Mesodermal cell (in vitro differentiated cells): ENCODE measurements at regions not wholly inside any gene's neighbourhood (a gene's known extent, or its start where the extent isn't known, plus 50 kb on each side); places are given as distances from the start of the nearest gene placed in this dataset.

Source experiments
- H3K27ac ChIP-seq: 2 replicates; pipeline ENCODE4 v1.7.0; 2013; ENCODE audit warnings: mild to moderate bottlenecking, low read depth, low read length, moderate library complexity; ENCODE audit not compliant: severe bottlenecking
- H3K36me3 ChIP-seq: 2 replicates; pipeline ENCODE4 v1.7.1; 2013; ENCODE audit warnings: mild to moderate bottlenecking, low read length, moderate library complexity; ENCODE audit not compliant: control insufficient read depth, insufficient read depth
- H3K4me1 ChIP-seq: one replicate; pipeline ENCODE4 v1.7.1; 2013; ENCODE audit warnings: mild to moderate bottlenecking, low read length; ENCODE audit not compliant: insufficient read depth, control insufficient read depth, poor library complexity, severe bottlenecking
- H3K4me3 ChIP-seq: 2 replicates; pipeline ENCODE4 v1.7.0; 2013; ENCODE audit warnings: low read length, control low read depth, mild to moderate bottlenecking; ENCODE audit not compliant: insufficient read depth, poor library complexity, severe bottlenecking; ENCODE audit errors: extremely low read depth
- H3K9me3 ChIP-seq: 2 replicates; pipeline ENCODE4 v1.7.1; 2013; ENCODE audit warnings: mild to moderate bottlenecking, low read length, moderate library complexity; ENCODE audit not compliant: control insufficient read depth
- WGBS, 2 experiments: methylation state at CpG; one replicate each; pipeline ENCODE4 v1.1.5; 2013; ENCODE audit warnings: missing lambda C conversion rate in 2 of 2; ENCODE audit not compliant: insufficient coverage in 2 of 2; 5-methylcytosine and 5-hydroxymethylcytosine counted together

GRCh38 chr11:107276077-107276476 lies 181.5 kb downstream of the CWF19L2 start:
- Histone ChIP-seq H3K4me3 (no peak overlapping the region), H3K27ac (no peak overlapping the region), H3K36me3 (no peaks in the 10 kb centered on the region), H3K4me1 (no peaks in the 10 kb centered on the region), H3K9me3 (no peaks in the 10 kb centered on the region)
- 91 to 100% methylated on average over 1 of the region's 2 CpGs for WGBS, 2 experiments

DNA sequence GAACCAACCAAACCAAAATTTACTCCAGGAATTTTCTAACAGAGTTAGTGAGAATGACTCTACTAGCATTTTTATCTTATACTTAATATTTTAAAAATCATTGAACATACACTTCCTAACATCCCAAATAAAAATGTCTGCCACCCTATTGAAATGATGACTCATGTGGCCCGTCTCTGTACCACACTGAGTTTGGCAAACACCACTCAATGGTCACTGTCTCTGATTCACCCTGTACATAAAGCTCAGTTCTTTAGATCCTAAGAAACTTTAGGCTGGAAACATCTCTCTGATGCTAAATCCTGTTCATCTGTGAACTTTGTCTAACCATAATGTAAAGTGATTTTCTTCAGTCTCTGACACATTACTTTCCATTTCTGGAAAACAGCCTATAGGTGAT lies 182.0 kb downstream of the CWF19L2 start:
- WGBS, 2 experiments: 63 to 91% methylated on average over 1 of the region's 1 CpG
- H3K36me3 ChIP-seq: no peaks in the 10 kb centered on the region
- H3K4me3 ChIP-seq: no peak overlapping the region
- no peaks in the 10 kb centered on the region for H3K4me1 ChIP-seq
- no peaks in the 10 kb centered on the region for H3K9me3 ChIP-seq
- H3K27ac ChIP-seq: no peak overlapping the region

GRCh38 chr11:107274138-107274537 lies 183.5 kb downstream of the CWF19L2 start:
- 92 to 93% methylated on average over 4 of the region's 4 CpGs for WGBS, 2 experiments
- Histone ChIP-seq H3K4me1 (no peaks in the 10 kb centered on the region), H3K9me3 (no peaks in the 10 kb centered on the region), H3K27ac (no peak overlapping the region), H3K4me3 (no peak overlapping the region), H3K36me3 (no peaks in the 10 kb centered on the region)

- no peak overlapping the region for H3K27ac ChIP-seq
- H3K9me3 ChIP-seq: no peaks in the 10 kb centered on the region
- no peaks in the 10 kb centered on the region for H3K36me3 ChIP-seq
- H3K4me1 ChIP-seq: no peaks in the 10 kb centered on the region
- WGBS, 2 experiments: 68% methylated on average over 3 of the region's 5 CpGs; no CpG with 5 or more reads in 1 of the 2 experiments
- H3K4me3 ChIP-seq: no peak overlapping the region
Measured at GRCh38 chr11:107272561-107272960, 185.1 kb downstream of the CWF19L2 start.

DNA sequence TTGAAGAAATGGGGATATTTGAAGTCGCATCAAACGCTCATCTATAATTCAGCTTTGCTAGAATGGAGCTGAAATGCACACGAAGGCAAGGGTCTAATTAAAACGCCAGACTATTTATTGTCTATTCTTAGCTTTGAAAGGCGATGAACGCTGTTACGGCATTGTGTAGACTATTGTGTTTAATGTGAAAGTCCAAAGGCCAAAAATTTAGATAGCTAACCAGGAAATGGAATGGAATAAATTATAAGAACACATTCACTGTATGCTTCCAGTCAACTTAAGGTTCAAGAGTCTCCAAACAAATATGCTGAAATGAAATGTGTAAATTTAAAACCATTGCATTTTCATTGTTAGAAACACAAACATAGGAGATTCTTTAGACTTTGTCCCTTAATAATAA lies 186.2 kb downstream of the CWF19L2 start:
- Histone ChIP-seq H3K9me3 (no peaks in the 10 kb centered on the region), H3K27ac (no peak overlapping the region), H3K36me3 (no peaks in the 10 kb centered on the region), H3K4me1 (no peaks in the 10 kb centered on the region), H3K4me3 (no peak overlapping the region)
- 95 to 97% methylated on average over 4 to 6 of the region's 7 CpGs for WGBS, 2 experiments

DNA sequence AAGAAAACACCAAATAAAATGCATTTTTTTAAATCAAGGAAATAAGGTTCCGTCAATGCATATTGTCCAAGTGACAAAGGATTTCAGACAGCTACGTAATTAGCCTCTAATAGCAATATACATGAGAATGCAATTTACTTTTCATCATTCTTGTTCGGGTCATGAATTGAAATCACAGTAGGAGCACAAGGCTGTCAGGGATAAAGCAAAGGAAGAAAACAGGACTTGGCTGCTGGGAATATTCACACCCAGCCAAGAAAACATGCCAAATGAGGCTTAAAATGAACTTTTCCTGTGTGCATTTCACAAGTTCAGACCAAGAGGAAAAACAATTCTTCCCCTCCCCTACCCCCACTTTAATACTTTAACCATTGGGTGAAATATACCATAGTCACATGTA lies 188.6 kb downstream of the CWF19L2 start:
- H3K9me3 ChIP-seq: no peaks in the 10 kb centered on the region
- 82% methylated on average over 2 of the region's 3 CpGs; no CpG with 5 or more reads in 1 of the 2 experiments for WGBS, 2 experiments
- H3K36me3 ChIP-seq: no peaks in the 10 kb centered on the region
- no peak overlapping the region for H3K27ac ChIP-seq
- no peaks in the 10 kb centered on the region for H3K4me1 ChIP-seq
- no peak overlapping the region for H3K4me3 ChIP-seq

- H3K27ac ChIP-seq: no peak overlapping the region
- no peaks in the 10 kb centered on the region for H3K36me3 ChIP-seq
- H3K4me1 ChIP-seq: no peaks in the 10 kb centered on the region
- H3K9me3 ChIP-seq: no peaks in the 10 kb centered on the region
- 88 to 100% methylated on average over 1 to 3 of the region's 3 CpGs for WGBS, 2 experiments
- no peak overlapping the region for H3K4me3 ChIP-seq
Measured at GRCh38 chr11:107266455-107266854, 191.2 kb downstream of the CWF19L2 start.

DNA sequence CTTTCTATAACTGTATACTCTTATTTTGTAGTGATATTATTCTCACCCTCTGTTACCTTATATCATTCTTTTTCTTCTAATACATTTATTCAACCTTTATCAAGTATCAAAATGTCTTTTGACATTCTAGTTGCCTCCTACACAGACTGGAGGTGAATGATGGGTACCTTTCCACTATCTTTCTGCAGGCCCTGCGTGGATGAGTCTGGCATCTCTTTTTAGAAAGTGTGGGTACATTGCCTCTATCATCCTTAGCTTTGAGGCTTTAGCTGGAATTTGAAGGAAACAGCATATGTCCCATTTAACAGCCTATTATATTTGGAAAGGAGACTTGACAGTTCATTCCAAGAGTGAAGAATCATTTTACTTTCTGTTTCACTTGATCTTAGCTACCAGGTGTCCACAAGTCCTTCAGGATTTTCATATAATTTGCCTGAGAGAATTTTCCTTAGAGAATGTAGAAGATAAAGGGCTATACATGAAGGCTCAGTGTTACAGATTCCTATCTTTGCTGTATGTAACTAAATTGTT lies 192.0 kb downstream of the CWF19L2 start:
- WGBS, 2 experiments: 80% methylated on average over 1 of the region's 1 CpG; no CpG with 5 or more reads in 1 of the 2 experiments
- no peak overlapping the region for H3K27ac ChIP-seq
- no peaks in the 10 kb centered on the region for H3K4me1 ChIP-seq
- no peaks in the 10 kb centered on the region for H3K9me3 ChIP-seq
- H3K4me3 ChIP-seq: no peak overlapping the region
- H3K36me3 ChIP-seq: no peaks in the 10 kb centered on the region

- WGBS, 2 experiments: 100% methylated on average over 1 of the region's 2 CpGs
- Histone ChIP-seq H3K36me3 (no peaks in the 10 kb centered on the region), H3K4me3 (no peak overlapping the region), H3K4me1 (peaks cover 3% of the 10 kb centered on the region), H3K27ac (no peak overlapping the region), H3K9me3 (no peaks in the 10 kb centered on the region)
Measured at GRCh38 chr11:107263844-107264563, 193.6 kb downstream of the CWF19L2 start.

DNA sequence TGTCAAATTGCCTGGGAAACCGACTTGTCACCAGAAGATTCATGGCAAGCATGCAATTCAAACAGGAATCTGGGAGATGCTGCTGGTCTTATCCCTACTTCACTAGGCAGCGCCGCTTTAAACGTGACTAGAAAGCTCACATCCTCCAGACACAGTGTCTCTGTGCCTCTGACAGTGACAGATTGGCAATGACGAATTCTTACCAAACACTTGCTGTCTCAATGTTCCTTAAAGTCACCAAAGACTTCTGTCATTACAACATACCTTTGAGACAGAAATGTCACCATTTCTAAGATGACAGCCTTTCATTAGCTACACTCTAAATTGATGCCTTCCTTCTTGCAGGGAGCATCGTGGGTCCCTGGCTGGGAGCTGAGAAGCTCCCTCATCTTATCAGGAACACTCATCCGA lies 197.8 kb downstream of the CWF19L2 start:
- Histone ChIP-seq H3K27ac (peak overlapping the region; percentile 80), H3K36me3 (no peaks in the 10 kb centered on the region), H3K4me3 (no peak overlapping the region), H3K4me1 (peaks cover 5% of the 10 kb centered on the region), H3K9me3 (no peaks in the 10 kb centered on the region)
- WGBS, 2 experiments: 65 to 74% methylated on average over 6 to 7 of the region's 7 CpGs

DNA sequence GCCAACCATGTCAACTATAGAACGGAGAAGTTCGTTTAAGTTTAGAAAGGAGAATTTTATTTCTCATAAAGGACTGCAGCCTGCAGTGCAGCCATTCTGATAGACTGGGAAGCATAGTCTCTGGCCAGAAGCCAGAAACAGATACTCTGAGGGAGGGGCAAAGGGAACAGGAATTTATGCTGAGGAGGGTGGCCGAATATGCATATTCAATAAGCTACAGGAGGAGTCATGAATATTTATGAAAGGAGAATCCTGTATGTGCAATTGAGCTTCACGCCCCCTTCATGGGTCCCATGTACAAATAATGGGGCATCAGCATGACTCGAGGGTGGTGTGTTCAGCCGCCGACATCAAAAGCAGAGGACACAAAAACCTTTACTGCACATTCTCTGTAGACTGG lies 199.9 kb downstream of the CWF19L2 start:
- Histone ChIP-seq H3K4me1 (peaks cover 5% of the 10 kb centered on the region), H3K4me3 (no peak overlapping the region), H3K9me3 (no peaks in the 10 kb centered on the region), H3K36me3 (no peaks in the 10 kb centered on the region), H3K27ac (no peak overlapping the region)
- 76 to 88% methylated on average over 5 to 7 of the region's 7 CpGs for WGBS, 2 experiments
